WTC11 (cell line): ENCODE measurements at regions not wholly inside any gene's neighbourhood (a gene's known extent, or its start where the extent isn't known, plus 50 kb on each side); places are given as distances from the start of the nearest gene placed in this dataset.

Experiments used
- ATAC-seq: fragments of 200-7000 bp; cut with Tn5 transposase; 2 replicates; pipeline ENCODE4 v1.10.0; 2021; ENCODE audit warnings: mild to moderate bottlenecking, moderate library complexity
- CTCF ChIA-PET: fragments of 300-600 bp; sonication (Branson Sonifier 250); formaldehyde crosslinking; loops from one replicate; lab custom pipeline; 2021; ENCODE audit warnings: antibody characterized with exemption; lab: Charles Lee
- POLR2A ChIA-PET: fragments of 350-600 bp; sonication (Branson Sonifier 250); formaldehyde crosslinking; loops from one replicate; lab custom pipeline; 2021; ENCODE audit warnings: antibody characterized with exemption; lab: Charles Lee
- DNase-seq: peaks from one replicate; pipeline ENCODE4 v3.0.0; 2021; ENCODE audit warnings: low spot score
- H3K27ac Mint-ChIP-seq: 2 replicates; pipeline ENCODE4 v1.8.0; 2021; ENCODE audit warnings: mixed read lengths
- H3K27me3 Mint-ChIP-seq: 2 replicates; pipeline ENCODE4 v1.8.0; 2021; ENCODE audit warnings: low read depth, mild to moderate bottlenecking, moderate library complexity, mixed read lengths
- H3K36me3 Mint-ChIP-seq: 2 replicates; pipeline ENCODE4 v1.8.0; 2021; ENCODE audit warnings: mixed read lengths
- H3K4me1 Mint-ChIP-seq: 2 replicates; pipeline ENCODE4 v1.8.0; 2022; ENCODE audit warnings: mixed read lengths
- H3K4me3 Mint-ChIP-seq: 2 replicates; pipeline ENCODE4 v1.8.0; 2021; ENCODE audit warnings: mild to moderate bottlenecking, moderate library complexity, mixed read lengths
- H3K9me3 Mint-ChIP-seq: 2 replicates; pipeline ENCODE4 v1.8.0; 2021; ENCODE audit warnings: mixed read lengths
- ARID4B ChIP-seq: sonication (generic); formaldehyde crosslinking; IDR thresholded peaks from 2 replicates; pipeline ENCODE4 v1.8.0; 2023; ENCODE audit warnings: missing genetic modification reagents, mild to moderate bottlenecking, borderline replicate concordance
- CDX4 ChIP-seq: fragments of 250-450 bp; sonication (Bioruptor Pico); IDR thresholded peaks from 2 replicates; pipeline ENCODE4 v1.9.0; 2021; ENCODE audit warnings: moderate library complexity, mild to moderate bottlenecking, inconsistent platforms, borderline replicate concordance
- CREB1 ChIP-seq: sonication (generic); formaldehyde crosslinking; IDR thresholded peaks from 2 replicates; pipeline ENCODE4 v1.8.0; 2023; ENCODE audit warnings: mild to moderate bottlenecking, missing genetic modification reagents
- ELF4 ChIP-seq: sonication (generic); formaldehyde crosslinking; IDR thresholded peaks from 2 replicates; pipeline ENCODE4 v1.8.1; 2022; ENCODE audit warnings: low read depth, mild to moderate bottlenecking, moderate library complexity, missing genetic modification reagents
- EMX1 ChIP-seq: fragments of 250-450 bp; sonication (Bioruptor Pico); IDR thresholded peaks from 2 replicates; pipeline ENCODE4 v1.8.0; 2021; ENCODE audit warnings: mild to moderate bottlenecking
- ETV6 ChIP-seq: sonication (generic); formaldehyde crosslinking; IDR thresholded peaks from 2 replicates; pipeline ENCODE4 v1.8.1; 2022; ENCODE audit warnings: mild to moderate bottlenecking, missing genetic modification reagents
- FOXK1 ChIP-seq: sonication (generic); formaldehyde crosslinking; IDR thresholded peaks from 2 replicates; pipeline ENCODE4 v1.8.0; 2022; ENCODE audit warnings: mild to moderate bottlenecking, moderate library complexity, missing genetic modification reagents
- FOXP1 ChIP-seq: sonication (generic); formaldehyde crosslinking; IDR thresholded peaks from 2 replicates; pipeline ENCODE4 v1.8.0; 2022; ENCODE audit warnings: missing genetic modification reagents, mild to moderate bottlenecking, moderate library complexity, borderline replicate concordance
- GABPB1 ChIP-seq: sonication (generic); formaldehyde crosslinking; IDR thresholded peaks from 2 replicates; pipeline ENCODE4 v1.8.1; 2023; ENCODE audit warnings: mild to moderate bottlenecking, missing genetic modification reagents
- GTF2I ChIP-seq: fragments of 250-450 bp; sonication (Bioruptor Pico); conservative IDR thresholded peaks from 2 replicates; pipeline ENCODE4 v1.4.0; 2021; ENCODE audit warnings: mild to moderate bottlenecking
- IRF1 ChIP-seq: sonication (generic); formaldehyde crosslinking; IDR thresholded peaks from 2 replicates; pipeline ENCODE4 v1.8.0; 2023; ENCODE audit warnings: missing genetic modification reagents
- JUN ChIP-seq: sonication (generic); formaldehyde crosslinking; IDR thresholded peaks from 2 replicates; pipeline ENCODE4 v1.8.0; 2023; ENCODE audit warnings: mild to moderate bottlenecking, missing genetic modification reagents
- MYBL2 ChIP-seq: sonication (generic); formaldehyde crosslinking; IDR thresholded peaks from 2 replicates; pipeline ENCODE4 v1.8.1; 2023; ENCODE audit warnings: mild to moderate bottlenecking, moderate library complexity, missing genetic modification reagents
- NR3C1 ChIP-seq: sonication (generic); formaldehyde crosslinking; conservative IDR thresholded peaks from 2 replicates; pipeline ENCODE4 v1.8.1; 2023; ENCODE audit warnings: low read depth, mild to moderate bottlenecking, missing genetic modification reagents
- PRRX2 ChIP-seq: fragments of 250-450 bp; sonication (Bioruptor Pico); IDR thresholded peaks from 2 replicates; pipeline ENCODE4 v1.8.0; 2021; ENCODE audit warnings: mild to moderate bottlenecking
- RELA ChIP-seq: sonication (generic); formaldehyde crosslinking; IDR thresholded peaks from 2 replicates; pipeline ENCODE4 v1.8.1; 2022; ENCODE audit warnings: missing genetic modification reagents, mild to moderate bottlenecking, borderline replicate concordance
- ZMAT4 ChIP-seq: fragments of 250-450 bp; sonication (Bioruptor Pico); IDR thresholded peaks from 2 replicates; pipeline ENCODE4 v1.9.0; 2021; ENCODE audit warnings: mild to moderate bottlenecking
- ZNF219 ChIP-seq: sonication (generic); formaldehyde crosslinking; IDR thresholded peaks from 2 replicates; pipeline ENCODE4 v1.8.0; 2023; ENCODE audit warnings: missing genetic modification reagents, mild to moderate bottlenecking, borderline replicate concordance
- ZNF425 ChIP-seq: fragments of 250-450 bp; sonication (Bioruptor Pico); conservative IDR thresholded peaks from 2 replicates; pipeline ENCODE4 v1.9.0; 2021; ENCODE audit warnings: mild to moderate bottlenecking
- ZNF512 ChIP-seq: sonication (generic); formaldehyde crosslinking; IDR thresholded peaks from 2 replicates; pipeline ENCODE4 v1.8.1; 2022; ENCODE audit warnings: missing genetic modification reagents, borderline replicate concordance

GRCh38 chr6:163815796-163816195 is 401.3 kb downstream of the QKI start:
- Mint-ChIP-seq H3K27ac (no peak overlapping the region), H3K36me3 (no peaks in the 10 kb centered on the region), H3K4me3 (no peak overlapping the region), H3K4me1 (peaks cover 3% of the 10 kb centered on the region; the same call in 1 of the 2 replicates), H3K9me3 (no peaks in the 10 kb centered on the region), H3K27me3 (no peaks in the 10 kb centered on the region)
- no peak for DNase-seq
- ChIA-PET CTCF (no interaction called here), POLR2A (no interaction called here)
- TF ChIP-seq FOXP1 (CRISPR knock-in tag), result no peak
- TF ChIP-seq IRF1, result no peak
- TF ChIP-seq CREB1 (CRISPR knock-in tag), result no peak
- no peak for TF ChIP-seq NR3C1 (CRISPR knock-in tag)
- TF ChIP-seq ZNF512, result no peak
- no peak for TF ChIP-seq EMX1 (CRISPR knock-in tag)
- ATAC-seq, result no peak

- POLR2A ChIA-PET, result no interaction called here
- Mint-ChIP-seq H3K27ac (no peak overlapping the region), H3K36me3 (no peaks in the 10 kb centered on the region), H3K4me3 (no peak overlapping the region), H3K27me3 (no peaks in the 10 kb centered on the region), H3K4me1 (peaks cover 5% of the 10 kb centered on the region), H3K9me3 (no peaks in the 10 kb centered on the region)
- ATAC-seq, result no peak
- no peak for DNase-seq
- no peak for TF ChIP-seq ZNF425 (CRISPR knock-in tag)
- no peak for TF ChIP-seq GABPB1 (CRISPR knock-in tag)
- no peak for TF ChIP-seq FOXK1 (CRISPR knock-in tag)
- TF ChIP-seq MYBL2 (CRISPR knock-in tag), result no peak
- CTCF ChIA-PET, result no interaction called here
Measured at GRCh38 chr6:163814494-163815364, 400.2 kb downstream of the QKI start.

- Mint-ChIP-seq H3K36me3 (no peaks in the 10 kb centered on the region), H3K4me3 (no peak overlapping the region), H3K27ac (no peak overlapping the region), H3K4me1 (peaks cover 5% of the 10 kb centered on the region), H3K27me3 (no peaks in the 10 kb centered on the region), H3K9me3 (no peaks in the 10 kb centered on the region)
- ChIA-PET CTCF (interaction anchor here (0.6 kb wide), 1 partner anchor 16 kb away, joined by 3 read pairs; no protein-coding TSS in a partner anchor), POLR2A (no interaction called here)
- DNase-seq (no peak), ATAC-seq (no peak)
- TF ChIP-seq NR3C1 (CRISPR knock-in tag), result no peak
- no peak for TF ChIP-seq RELA (CRISPR knock-in tag)
- no peak for TF ChIP-seq ETV6
- no peak for TF ChIP-seq ZMAT4 (CRISPR knock-in tag)
- TF ChIP-seq ZNF219 (CRISPR knock-in tag), result no peak
- TF ChIP-seq JUN (CRISPR knock-in tag), result no peak
- no peak for TF ChIP-seq CDX4 (CRISPR knock-in tag)
- TF ChIP-seq PRRX2 (CRISPR knock-in tag), result no peak
- no peak for TF ChIP-seq ARID4B (CRISPR knock-in tag)
- TF ChIP-seq ELF4 (CRISPR knock-in tag), result no peak
- no peak for TF ChIP-seq IRF1
- no peak for TF ChIP-seq MYBL2 (CRISPR knock-in tag)
- TF ChIP-seq GTF2I, result no peak
Measured at GRCh38 chr6:163813979-163814493, 399.5 kb downstream of the QKI start.
